GM21825 (cell line): ENCODE measurements at regions not wholly inside any gene's neighbourhood (a gene's known extent, or its start where the extent isn't known, plus 50 kb on each side); places are given as distances from the start of the nearest gene placed in this dataset.
"Not testable (repeated sequence)": the region's sequence is repeated elsewhere in the genome, so short reads cannot be mapped to it uniquely, and the experiment has no call there.

Experiments
- ATAC-seq: cut with Tn5 transposase; IDR thresholded peaks from one replicate; pipeline ENCODE4 v1.9.1; 2021; ENCODE audit warnings: mild to moderate bottlenecking, moderate library complexity; ENCODE audit not compliant: unreplicated experiment

DNA sequence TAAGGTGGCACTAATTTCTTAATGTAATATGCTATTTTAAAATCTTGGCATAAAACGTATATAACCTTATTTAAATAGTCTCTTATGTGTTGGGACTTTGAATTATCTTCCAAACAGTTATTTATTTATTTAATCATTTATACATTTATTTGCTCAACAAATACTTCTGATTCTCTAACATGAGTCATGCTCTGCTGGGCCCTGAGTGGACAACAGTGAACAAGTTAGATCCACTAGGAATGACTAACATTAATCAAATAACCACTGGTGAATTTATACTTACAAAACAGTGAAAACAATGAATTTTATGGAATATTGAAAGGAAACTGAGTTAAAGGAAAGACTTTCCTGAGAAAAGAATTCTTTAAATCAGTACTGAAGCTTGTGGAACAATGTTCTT lies 1257.2 kb upstream of the CHAC2 start:
- ATAC-seq, result no peak

DNA sequence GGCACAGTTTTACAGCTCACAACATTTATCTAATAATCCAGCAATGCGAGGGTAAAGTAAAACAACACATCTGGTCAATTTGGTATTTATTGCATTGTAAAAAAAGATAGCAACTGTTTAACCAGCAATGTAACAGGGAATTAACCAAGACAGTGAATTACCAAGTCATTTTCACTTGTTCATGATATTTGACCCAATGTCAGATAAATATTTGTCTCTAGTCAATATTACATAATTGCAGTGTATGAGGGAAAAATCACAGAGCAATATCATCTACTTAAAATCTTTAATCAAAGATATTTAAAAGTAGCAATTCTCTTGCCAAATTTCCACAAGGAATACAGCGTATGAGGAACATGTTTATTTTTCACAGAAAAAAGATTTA lies 1265.1 kb upstream of the CHAC2 start:
- ATAC-seq, result no peak

DNA sequence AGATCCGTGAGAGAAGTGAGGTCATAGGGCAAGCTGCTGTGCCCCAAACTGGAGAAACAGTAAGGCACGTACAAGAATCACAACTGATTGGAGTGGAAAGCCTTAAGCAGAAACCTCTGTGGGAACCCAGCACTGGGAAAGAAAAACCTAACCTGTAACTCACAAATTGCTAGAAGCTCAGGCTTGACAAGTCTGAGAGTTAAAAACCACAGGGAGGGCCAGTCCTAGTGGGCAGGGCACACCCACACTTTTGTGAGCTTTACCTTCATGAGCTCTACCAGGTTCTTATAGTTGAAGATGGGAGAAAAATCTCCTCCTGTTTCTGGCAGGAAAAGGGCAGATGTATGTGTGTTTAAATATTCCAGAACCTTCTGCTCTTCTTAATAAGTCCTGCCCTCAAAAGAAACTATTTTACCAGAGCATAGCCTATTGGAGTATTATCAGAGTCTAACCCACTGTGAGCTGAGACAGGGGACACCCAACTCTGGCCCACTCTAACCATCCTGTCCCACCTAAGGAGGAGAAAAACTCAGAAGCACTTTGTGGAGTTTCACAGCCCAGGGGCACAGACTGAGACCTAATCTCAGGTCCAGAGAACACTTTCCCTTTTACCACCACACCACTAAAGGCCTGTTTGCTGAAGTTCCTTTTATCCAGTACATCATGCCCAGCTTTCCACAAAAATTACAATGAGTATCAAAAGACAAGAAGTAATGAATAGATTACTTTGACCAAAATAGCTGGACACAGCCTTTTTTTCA lies 1265.7 kb upstream of the CHAC2 start:
- ATAC-seq, result no peak

DNA sequence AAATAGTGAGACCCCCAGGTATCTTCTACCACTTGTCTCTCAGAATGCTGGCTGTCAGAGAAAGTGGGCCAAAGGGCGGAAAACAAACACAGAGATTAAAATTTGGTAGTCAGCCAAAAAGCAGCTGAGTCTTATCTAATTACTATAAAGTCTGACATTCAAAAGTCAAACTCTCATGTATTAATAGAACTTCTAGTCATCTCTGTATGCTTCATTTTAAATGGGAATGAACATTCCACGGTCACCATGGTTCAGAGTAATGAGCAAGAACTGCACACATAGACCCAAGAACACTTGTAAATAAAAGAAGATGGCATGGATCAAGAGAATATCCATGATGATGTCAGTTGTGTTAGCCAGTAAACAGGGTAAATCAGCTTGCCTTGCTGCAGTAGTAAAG lies 1267.0 kb upstream of the CHAC2 start:
- no peak for ATAC-seq

DNA sequence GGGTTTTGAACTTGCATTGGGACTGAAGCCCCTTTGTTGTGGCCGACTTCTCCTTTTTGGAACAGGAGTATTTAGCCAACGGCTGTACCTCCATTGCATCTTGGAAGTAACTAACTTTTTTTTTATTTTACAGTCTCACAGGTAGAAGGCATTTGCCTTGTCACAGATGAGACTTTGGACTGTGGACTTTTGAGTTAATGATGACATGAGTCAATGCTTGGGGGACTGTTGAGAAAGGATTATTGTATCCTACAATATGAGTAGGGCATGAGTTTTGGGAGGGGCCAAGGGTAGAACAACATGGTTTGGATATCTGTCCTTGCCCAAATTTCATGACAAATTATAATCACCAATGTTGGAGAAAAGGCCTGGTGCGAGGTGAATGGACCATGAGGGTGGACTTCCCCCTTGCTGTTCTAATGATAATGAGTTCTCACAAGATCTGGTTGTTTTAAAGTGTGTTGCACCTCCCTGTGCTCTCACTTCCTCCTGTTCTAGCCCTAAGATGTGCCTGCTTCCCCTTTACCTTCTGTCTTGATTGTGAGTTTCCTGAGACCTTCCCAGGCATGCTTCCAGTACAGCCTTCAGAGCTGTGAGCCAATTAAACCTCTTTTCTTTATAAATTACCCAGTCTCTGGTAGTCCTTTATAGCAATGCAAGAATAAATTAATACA lies 1269.4 kb upstream of the CHAC2 start:
- ATAC-seq, result no peak

DNA sequence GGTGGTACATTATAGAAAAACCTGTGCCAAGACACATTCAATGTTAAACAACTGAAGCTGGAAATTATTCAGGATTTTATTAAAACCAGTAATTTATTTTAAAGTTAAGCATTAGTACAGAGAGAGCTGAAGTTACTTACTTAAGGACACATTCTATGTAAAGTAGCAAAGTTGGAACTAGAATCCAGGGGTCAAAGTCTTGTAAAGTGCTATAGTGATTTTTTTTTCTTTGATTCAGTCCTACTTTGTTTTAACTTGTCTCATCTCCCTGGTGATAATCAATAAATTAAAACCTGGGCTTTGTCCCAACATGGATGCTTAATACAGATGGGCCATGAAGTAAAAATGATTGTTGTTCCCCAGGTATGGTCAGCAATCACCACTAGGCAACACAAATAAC lies 1271.8 kb upstream of the CHAC2 start:
- no peak for ATAC-seq

DNA sequence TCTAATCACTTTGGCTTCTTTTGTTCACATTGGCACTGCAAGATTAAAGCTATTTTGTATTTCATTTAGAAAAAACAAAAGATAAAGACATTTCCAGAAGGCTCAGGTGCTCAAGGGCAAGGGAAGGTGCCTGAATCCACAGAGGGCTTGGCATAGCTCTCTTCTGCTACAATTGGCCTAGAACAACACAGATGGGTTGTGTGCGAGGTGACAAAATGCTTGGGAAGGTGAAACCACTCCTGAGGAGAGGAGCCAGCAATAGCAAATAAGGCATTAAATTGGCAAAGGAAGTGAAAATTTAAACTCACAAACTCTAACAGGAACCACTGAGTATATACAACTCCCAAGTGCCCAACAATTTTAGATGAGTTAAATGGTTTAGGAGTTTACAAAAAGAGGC lies 1290.4 kb upstream of the CHAC2 start:
- no peak for ATAC-seq

DNA sequence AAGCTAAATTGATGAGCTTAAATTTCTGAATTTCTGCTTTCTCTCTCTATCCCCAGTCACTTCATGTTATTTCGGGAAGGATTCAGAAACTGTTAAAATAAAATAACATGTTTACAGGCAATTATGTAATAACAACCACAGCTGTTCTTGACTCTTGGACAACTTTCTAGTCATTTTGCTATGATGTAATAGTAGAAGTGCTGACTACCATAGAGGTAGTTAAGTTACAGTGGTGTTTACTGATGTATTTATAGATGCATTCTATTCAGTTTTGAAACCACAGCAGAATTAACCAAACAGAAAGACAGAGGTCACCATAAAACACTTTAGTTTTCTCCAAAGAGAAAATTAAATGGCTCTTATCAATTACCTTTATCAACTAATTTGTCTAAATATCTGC lies 1292.0 kb upstream of the CHAC2 start:
- no peak for ATAC-seq

DNA sequence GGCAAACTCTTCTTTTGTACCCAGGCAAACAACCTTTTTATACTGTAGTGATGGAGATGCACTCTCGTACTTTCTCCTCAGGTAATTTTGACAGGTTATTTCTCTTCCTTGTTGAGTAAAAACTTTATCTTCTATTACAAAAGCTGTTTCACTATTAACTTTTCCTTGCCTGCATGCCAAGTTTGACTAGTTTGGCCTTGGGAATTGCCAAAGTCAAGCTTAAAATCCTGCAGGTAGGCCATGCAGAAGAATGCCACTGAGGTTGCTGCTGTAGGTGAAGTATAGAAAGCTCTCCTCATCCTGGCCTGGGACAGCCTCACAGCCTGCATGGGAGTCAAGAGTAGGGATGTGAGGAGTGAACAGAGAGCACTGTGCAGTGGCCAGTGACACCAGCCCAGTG lies 1293.5 kb upstream of the CHAC2 start:
- ATAC-seq, result no peak

DNA sequence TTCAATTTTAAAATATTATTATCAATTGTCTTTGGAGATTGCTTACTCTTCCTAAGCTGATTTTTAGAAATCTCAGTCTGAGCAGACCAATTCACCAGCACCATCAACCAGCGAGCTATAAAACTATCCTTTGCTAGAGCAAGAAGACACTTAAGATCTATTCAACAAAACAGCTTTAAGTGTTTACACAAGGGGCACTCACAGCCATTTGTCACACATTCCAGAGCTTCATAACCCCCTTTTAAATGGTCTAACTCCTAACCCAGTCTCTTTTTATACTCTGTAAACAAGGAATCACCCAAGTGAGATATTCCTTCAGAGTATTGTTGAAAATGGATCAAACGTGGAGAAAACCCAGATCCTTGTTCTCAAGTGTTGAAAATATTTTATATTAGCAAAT lies 1294.1 kb upstream of the CHAC2 start:
- ATAC-seq, result no peak

DNA sequence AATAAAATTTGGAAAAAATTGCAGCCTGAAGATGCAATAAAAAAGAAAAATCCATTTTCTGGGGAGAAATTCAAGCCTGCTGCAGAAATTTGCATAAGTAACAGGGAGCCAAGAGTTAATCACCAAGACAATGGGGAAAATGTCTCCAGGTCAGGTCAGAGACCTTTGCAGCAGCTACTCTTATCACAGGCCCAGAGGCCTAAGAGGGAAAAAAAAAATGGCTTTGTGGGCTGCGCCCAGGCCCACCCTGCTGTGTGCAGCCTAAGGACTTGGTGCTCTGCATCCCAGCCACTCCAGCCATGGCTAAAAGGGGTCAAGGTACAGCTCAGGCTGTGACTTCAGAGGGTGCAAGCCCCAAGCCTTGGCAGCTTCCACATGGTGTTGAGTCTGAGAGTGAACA lies 1297.1 kb upstream of the CHAC2 start:
- ATAC-seq, result not testable (repeated sequence)

DNA sequence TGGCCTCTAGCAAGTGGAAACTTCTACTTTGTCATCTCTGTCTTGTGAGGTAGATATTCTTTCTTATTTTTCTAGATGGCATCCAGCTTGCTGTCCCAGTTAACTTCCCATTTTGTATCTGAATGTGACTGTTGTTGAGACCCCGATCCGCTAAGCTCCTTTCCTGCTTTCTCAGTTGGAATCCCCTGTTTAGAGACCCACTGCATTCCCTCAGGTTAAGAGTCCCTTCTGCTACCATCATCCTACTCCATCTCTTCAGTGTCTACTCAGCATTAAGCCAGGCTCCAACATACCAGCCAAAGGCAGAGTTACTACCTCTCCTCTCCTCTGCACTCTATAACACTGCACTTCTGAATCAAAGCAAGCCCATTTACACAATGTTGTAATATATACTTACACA lies 1300.4 kb upstream of the CHAC2 start:
- ATAC-seq, result no peak

DNA sequence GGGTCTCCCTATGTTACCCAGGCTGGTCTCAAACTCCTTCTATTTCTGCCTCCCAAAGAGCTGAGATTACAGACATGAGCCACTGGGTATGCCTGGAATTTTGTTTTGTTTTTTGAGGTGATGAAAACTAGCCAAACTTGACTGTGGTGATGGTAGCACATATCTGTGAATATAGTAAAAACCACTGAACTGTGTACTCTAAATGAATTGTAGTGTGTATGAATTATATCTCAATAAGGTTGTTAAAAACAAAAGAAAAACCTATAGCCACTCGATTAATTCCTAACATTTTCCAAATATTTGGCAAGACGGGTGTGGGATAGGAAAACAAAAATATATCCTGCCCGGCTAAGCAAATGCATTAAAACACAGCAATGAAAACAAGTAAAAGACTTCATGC lies 1302.3 kb upstream of the CHAC2 start:
- ATAC-seq, result no peak

DNA sequence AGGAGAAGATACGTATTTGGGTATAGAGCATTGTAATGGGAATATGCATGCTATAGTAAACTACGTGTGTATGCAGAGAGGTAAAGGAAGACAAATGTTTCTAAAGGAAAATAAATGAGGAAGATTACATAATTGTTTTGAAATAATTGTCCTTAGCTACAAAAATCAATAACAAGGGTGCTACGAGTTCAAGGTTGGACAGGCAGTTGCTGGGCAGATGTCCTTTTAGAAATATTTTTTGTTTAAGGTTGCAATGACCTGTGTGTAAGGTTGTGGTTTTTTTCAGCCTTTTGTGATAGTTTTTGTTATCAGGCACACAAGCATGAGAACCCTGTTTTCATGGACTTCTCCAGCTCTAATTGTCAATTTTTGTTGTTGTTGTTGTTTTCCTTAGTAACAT lies 1304.1 kb upstream of the CHAC2 start:
- no peak for ATAC-seq

DNA sequence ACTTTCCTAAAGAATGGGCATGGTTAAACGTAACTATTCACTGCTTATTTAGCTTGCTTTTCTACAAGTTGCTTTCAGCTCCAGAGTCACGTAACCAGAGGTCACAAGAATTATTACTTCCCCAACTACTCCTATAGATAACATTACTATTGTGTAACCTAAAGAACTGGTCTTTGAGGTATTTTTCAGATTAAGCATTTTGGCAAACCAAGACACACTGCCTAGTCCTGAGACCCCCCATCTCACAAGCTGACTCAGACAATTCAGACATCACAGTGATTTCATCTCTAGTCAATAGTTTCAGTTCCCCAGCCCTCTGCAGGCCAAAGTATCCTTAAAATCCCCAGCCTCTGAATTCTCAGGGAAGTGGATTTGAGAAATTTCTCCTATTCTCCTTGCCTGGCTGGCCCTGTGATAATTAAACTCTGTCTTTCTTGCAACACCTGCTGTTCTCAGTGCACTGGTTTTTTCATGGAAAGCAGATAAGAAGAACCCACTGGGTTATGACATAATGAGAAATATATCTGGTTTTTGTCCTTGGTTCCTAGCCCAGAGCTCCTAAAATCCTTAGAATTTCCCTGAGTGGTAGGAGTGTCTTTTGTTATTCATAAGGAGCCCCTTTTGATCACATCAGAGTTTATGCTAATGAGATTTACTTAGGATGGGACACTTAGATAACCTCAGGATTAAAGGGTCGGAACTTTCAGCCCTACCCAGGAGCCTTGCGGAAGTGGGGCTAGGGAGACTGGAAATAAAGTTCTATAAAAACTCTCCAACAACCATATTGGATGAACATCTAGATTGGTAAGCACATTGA lies 1310.8 kb upstream of the CHAC2 start:
- no peak for ATAC-seq

DNA sequence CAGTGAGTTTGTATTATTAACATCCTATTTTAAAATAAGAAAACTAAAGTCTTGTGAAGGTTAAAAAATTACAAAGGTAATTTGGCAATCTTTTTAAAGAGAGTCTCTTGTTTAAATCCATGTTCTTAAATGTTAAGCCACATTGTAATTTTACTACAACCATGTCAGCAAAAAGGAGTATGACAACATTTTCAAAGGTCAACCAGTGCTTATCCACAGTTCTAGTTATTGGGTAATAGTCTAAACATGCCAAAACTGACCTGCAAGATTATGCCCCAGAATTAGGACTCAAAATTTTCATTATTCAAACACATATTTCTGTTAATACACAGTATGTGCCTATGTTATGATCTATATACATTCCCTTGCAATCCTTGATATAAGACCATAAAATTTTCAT lies 1312.6 kb upstream of the CHAC2 start:
- no peak for ATAC-seq

DNA sequence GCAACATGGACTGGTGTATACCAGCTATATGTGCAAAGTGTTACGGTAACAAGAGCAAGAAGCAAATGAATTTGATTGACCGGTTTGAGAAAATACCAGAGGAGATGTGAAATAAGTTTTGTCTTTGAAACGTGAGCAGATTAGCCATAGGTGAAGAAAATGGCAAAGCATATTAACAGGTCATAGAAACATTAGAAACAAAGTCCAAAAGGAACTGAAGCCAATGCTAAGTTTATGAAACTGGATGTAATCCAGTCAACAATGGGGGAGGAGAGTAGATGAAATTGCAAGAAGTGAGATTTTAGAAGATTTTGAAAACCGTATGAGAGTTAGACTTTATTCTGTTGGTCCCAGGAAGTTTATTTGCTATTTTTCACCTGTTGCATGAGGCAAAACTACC lies 1315.4 kb upstream of the CHAC2 start:
- no peak for ATAC-seq

DNA sequence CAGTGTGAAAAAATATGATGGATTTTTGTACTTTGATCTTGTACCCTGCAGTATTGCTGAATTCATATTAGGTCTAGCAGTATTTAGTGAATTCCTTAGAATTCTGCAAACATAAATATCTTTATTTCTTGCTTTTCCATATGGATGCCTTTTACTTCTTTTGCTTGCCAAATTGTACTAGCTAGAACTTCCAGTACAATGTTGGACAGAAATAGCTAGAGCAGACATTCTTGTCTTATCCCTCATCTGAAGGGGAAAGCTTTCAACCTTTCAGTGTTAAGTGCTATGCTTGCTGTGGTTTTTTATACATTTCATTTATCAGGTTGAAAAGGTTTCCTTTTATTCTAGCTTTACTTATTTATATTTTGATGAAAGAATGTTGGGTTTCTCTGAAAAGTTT lies 1321.9 kb upstream of the CHAC2 start:
- ATAC-seq, result no peak

DNA sequence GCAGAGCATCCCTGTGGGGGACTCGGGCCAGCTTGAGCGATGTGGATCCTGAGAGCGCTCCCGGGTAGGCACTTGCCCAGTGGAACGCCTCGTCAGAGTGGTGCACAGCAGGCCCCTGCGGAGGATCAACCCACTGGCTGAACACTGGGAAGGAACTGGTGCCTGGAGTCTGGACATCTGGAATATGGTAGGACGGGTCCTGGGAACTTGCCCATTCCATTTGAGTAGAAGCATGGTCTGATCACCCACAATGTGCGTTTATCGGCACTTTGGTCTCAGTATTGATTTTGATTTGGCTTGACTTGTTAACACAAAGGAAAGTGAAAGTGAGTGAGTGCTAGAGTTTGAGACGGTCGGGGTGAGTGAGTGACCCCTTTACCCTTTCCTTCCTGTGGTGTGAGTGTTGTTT lies 1336.2 kb upstream of the CHAC2 start:
- ATAC-seq, result no peak

DNA sequence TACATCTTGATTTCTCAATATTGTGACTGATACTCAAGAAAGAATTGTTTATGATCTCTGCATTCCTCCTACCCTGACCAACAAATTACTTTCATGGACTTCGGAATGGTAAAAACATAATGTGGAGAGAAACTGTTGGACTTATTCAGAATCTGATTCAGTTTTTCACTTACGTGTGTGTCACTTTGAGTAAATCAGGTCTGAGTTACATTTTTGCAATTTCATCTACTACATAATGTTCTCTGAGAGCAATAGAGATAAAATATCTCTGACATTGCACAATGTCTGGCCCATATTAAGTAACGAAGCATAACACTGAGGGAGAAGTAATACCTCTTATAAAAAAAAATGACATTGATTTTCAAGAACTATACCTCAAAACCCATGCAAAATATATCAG lies 1337.9 kb upstream of the CHAC2 start:
- ATAC-seq, result no peak

DNA sequence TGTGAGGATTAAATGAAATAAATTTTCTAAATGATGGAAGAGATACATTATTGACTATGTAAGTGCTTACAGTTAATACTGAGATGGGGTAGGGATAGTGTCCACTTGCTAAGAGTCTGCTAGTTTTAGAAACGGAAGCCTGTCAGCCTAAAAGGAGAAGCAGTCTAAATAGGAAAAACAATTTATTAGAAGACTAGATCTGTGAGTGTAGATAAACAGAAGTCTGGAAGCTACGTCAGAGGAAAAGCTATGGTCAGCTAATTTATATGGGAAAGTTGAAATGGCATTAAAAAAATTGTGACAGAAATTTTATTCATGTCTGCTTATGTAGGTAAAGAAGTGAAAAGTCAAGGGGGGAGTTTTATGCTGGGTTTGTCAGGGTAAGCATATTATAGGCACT lies 1338.4 kb upstream of the CHAC2 start:
- ATAC-seq, result no peak

DNA sequence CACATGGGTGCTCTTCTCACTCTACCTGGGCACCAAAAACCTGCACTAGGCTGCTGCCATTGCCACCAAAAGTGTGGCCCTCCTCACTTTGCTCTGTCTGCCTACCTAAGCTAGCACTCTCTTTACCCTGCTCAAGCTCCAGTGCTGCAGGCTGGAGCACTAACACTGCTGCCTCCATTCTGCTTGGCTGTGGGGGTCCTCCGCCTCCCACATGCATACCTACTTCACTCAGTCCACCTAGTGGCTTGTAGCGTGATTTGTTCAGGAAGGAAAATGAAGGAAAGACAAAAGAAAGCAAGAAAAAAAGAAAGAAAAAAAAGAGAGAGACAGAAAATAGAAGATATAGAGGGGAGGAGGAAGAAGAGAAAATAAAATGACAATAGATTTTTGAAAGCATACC lies 1339.4 kb upstream of the CHAC2 start:
- no peak for ATAC-seq
